HUDEP-2 (cell line): ENCODE measurements at regions not wholly inside any gene's neighbourhood (a gene's known extent, or its start where the extent isn't known, plus 50 kb on each side); places are given as distances from the start of the nearest gene placed in this dataset.

Source experiments
- DNase-seq, 76 experiments: peaks; one replicate each; lab custom pipeline; 2025; ENCODE audit not compliant: unreplicated experiment in 76 of 76; lab: John Stamatoyannopoulos, UW

DNA sequence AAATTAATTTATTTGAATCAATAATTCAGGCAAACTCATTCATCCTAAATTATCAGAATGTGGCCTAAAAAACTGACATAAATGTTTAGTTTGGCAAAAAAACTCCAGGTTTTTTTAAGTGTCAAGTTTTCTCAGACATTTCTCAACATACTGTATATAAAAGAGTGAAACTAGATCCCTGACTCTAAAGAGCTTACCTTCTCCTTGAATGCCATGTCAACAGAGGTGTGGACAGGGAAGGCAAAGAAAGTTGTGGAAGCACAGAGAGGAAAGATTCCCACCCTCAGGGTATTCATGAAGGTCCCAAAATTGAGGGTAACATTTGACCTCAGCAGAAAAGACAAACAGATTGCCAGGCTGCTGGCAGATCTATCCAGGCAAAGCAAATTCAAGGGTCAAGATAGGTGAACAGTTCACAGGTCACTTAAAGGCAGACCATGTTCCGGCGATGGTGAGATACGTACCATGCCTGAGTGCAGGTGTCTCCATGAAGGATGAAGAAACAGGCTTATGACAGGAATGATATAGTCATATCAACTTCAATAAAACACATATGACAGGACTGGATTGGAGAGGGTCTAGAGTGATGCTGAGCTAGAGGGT, 1638.3 kb upstream of the ZEB2 start:
- no peak for DNase-seq

GRCh38 chr2:146147448-146148012, 1627.6 kb upstream of the ZEB2 start:
- no peak for DNase-seq

DNA sequence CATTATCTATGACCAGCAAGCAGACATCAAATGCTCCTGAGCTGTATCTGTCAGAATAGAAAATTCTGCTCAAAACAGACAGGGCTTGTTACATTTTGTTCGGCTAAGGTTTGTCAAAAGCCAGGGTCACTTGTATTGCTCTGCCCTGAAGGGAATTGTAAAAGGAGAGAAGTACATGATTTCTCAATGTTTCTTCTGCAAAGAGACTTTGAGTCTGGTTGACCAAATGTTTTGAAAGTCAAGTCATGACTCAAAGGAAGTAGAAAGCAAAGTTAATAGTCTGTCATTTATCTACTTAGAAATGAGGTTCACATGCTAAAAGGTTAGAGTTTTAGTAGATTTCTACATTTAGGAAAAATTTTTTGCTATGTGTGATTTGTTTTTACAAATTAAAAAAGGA, 1624.1 kb upstream of the ZEB2 start:
- no peak for DNase-seq

DNA sequence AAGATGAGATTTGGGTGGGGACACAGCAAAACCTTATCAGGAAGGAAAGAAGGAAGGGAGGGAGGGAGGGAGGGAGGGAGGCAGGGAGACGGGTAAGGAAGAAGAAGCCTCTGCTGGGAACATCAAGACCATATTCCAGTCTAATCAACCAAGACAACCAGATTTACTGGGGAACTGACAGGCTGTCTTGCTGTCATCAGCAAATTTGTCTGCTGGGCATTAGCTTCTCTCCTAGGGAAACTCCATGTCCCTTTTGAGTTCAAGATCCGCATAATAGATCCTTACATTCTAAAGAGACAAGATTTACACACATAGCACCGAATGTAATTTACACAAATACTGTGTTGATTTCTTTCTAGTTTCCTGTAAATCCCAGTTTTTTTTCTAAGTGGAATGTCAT, 1618.9 kb upstream of the ZEB2 start:
- DNase-seq, result no peak

DNA sequence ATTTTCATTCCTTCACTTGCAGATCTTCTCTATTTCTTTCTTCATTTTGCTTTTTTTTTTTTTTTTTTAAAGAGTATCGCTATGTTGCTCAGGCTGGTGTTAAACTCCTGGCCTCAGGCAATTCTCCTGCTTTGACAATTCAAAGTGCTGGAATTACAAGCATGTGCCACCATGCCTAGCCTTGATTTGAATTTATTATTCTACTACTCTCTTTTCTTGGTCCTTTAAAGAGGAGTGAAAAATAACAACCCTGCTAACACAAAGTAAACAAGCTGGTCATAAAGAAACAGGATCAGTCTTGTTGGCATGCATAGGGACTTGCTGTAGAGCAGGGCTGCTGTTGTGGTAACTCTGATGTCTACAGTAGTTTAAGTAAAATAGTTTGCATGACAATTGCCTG, 1615.3 kb upstream of the ZEB2 start:
- DNase-seq, result no peak

GRCh38 chr2:146131785-146132184, 1611.9 kb upstream of the ZEB2 start:
- no peak for DNase-seq

GRCh38 chr2:146131048-146131447, 1611.1 kb upstream of the ZEB2 start:
- DNase-seq, result no peak

- no peak for DNase-seq
Measured at GRCh38 chr2:146130290-146130689, 1610.4 kb upstream of the ZEB2 start.

GRCh38 chr2:146129231-146129630, 1609.3 kb upstream of the ZEB2 start:
- no peak for DNase-seq

GRCh38 chr2:146128216-146128615, 1608.3 kb upstream of the ZEB2 start:
- no peak for DNase-seq

GRCh38 chr2:146125551-146125950, 1605.6 kb upstream of the ZEB2 start:
- DNase-seq, result no peak

GRCh38 chr2:146124741-146125140, 1604.8 kb upstream of the ZEB2 start:
- no peak for DNase-seq

DNA sequence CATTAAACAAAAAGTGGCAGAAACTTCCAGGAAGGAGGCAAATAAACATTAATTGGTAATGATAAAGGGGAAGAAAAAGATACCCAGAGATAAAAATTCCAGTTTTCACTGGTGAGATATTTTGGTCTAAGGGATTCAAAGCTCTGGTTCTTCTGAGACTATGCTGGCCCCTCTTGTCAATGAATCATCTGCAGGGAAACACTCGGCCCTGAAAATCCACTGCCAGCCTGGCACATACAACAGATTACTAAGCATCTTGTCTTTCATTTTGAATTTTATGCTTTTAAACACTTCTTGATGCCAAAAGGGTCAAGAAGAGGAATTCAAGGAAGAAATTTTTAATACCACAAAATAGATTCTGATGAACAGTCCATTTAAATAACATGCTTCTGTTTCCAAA, 1603.8 kb upstream of the ZEB2 start:
- no peak for DNase-seq

DNA sequence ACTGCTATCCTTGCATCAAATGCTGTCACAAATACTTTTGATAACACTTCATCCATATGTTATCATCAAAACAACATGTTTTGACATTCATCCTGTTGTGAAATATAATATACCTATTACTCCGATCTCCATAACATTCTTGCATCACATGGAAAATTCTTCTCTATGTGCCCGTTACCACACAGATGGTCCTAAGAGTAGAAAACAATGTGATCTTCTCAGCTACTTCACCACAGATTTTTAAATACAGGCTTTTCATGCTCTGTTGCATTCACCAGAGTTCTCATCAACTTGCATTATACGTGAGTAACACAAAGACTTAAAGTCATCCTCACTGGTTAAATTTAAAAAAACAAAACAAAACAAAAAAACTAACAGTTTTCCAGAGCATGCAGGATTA, 1603.3 kb upstream of the ZEB2 start:
- no peak for DNase-seq

DNA sequence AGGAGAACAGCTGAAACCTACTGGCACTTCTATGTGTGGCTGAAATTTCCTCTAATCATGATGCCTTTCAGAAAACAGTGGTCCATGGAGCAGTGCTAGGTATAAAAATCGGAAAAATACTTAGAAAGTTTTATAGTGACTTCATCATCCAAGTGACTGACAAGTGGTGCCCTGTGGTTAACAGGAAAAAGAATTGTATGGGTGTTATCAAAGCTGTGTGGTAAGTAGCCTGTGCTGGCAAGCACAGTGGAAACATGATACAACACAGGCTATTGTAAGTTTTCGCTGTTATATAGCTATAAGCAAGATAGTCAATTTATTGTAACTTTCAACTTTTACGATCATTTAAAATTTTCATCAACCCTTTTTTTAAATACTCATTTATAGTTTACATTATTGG, 1599.7 kb upstream of the ZEB2 start:
- DNase-seq, result no peak

DNA sequence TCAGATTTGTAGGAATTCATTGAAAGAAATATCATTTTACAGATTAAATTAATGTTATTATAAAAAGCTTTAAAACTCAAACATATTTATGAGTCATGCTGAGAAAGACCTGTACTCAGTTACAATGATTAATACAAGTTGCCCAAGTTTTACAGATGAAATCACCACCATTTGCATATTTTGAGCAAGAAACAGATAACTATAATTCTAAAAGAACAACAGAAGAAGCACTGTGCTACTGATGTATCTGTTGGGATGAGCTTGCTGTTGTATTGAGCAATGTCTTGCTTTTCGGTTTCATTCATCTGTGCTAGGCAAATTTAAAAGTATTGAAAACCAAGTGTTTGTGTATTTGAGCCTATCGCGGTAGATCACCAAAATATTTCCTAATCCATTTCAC, 1589.1 kb upstream of the ZEB2 start:
- no peak for DNase-seq

GRCh38 chr2:146094185-146094584, 1574.3 kb upstream of the ZEB2 start:
- DNase-seq, result no peak

DNA sequence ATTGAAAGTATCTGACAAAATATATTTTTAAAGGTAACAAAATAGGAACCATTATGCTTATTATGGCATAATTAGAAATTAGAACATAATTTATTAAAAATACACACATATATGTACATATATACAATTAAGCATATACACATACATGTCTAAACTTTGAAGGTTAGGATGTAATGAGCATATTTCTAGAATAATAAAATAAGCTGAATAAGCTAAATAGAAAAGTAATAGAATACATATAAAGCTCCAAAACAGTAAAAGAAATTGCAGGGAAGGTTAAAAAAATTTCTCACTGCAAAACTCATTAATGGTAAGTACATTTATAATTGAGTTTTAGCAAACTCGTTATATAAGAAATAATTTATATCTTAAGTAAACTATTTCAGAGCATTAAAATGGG, 1561.5 kb upstream of the ZEB2 start:
- DNase-seq, result no peak

DNA sequence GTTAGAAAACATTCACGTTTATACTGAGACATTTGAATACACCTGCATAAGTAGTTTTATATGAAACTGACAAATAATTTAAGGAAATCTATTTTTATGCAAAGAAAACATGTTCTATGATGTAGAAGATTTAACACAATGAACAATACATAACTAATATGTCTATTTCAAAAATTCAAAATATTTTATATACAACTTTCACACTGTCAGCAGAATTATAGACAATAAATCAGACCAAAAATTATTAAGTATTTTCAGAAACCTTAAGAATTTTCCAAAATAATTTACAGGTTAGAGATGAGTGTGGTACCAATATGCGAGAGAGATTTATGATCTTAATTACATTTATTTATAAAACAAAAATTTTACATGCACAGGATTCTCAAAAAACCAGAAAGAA, 1561.0 kb upstream of the ZEB2 start:
- DNase-seq, result no peak

GRCh38 chr2:146079216-146079615, 1559.3 kb upstream of the ZEB2 start:
- DNase-seq, result no peak

- no peak for DNase-seq
Measured at GRCh38 chr2:146077156-146077555, 1557.2 kb upstream of the ZEB2 start.

DNA sequence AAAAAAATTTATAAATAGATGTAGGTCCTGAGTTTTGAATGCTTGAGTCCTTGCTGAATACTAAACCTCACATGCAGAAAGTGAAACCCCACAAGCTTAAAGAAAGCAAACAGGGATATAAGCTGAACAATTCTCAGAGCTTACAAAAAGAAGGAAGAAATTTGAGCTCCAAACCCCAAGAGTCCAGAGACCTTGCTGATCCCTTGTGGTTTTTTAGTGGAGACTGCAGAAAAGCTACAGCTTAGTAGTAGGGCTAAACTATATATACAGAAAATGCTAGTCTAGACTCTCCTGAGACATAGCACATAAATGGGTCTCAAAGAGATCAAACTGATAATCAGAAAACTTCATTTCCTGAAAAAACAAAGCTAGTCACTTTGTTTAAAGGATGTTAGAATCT, 1548.1 kb upstream of the ZEB2 start:
- no peak for DNase-seq

DNA sequence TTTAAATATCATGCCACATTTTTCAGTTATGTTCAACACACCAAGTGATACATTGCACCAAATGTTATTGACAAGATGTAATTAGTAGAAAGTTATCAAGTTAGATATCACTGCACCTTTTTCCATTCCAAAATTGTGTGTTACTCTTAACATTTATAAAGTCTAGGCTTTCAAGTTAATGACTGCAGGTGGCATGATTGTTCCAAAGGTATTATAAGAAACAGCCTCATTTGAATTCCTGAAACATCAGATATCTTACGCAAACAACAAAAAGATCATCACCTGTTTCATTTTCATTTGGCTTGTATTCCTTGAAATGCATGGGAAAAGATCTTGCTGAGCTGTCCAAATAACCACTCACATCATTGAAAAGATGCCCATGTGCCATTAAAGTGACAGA, 1528.2 kb upstream of the ZEB2 start:
- no peak for DNase-seq
